H1 (cell line): ENCODE measurements at regions not wholly inside any gene's neighbourhood (a gene's known extent, or its start where the extent isn't known, plus 50 kb on each side); places are given as distances from the start of the nearest gene placed in this dataset.

Experiments used
- CBX8 ChIP-seq: fragments of 300-800, 300-1000 bp; sonication (generic); IDR thresholded peaks from 2 replicates; pipeline ENCODE4 v1.7.1; 2016; ENCODE audit warnings: low read depth, low read length, borderline replicate concordance
- CREB1 ChIP-seq: IDR thresholded peaks from 2 replicates; pipeline ENCODE4 v1.6.1; 2012; ENCODE audit warnings: inconsistent platforms
- EGR1 ChIP-seq: IDR thresholded peaks from 2 replicates; pipeline ENCODE4 v1.6.1; 2011; ENCODE audit warnings: low read depth, low read length, borderline replicate concordance
- GABPA ChIP-seq: IDR thresholded peaks from 2 replicates; pipeline ENCODE4 v1.6.1; 2011; ENCODE audit warnings: mild to moderate bottlenecking, low read length, moderate library complexity, borderline replicate concordance; ENCODE audit not compliant: insufficient read depth
- HDAC6 ChIP-seq: IDR thresholded peaks from one replicate; pipeline ENCODE4 v1.7.1; 2012; ENCODE audit warnings: low read depth, mild to moderate bottlenecking, inconsistent platforms, low read length, moderate library complexity
- NANOG ChIP-seq: IDR thresholded peaks from 2 replicates; pipeline ENCODE4 v1.6.1; 2011; ENCODE audit warnings: low read length, low read depth, mild to moderate bottlenecking, inconsistent platforms; ENCODE audit not compliant: insufficient read depth, poor library complexity, severe bottlenecking
- RAD21 ChIP-seq, 2 experiments: IDR thresholded peaks in 1 of 2; conservative IDR thresholded peaks in 1 of 2; 2 replicates each; pipeline ENCODE4 v1.6.1; 2011; ENCODE audit warnings: low read depth in 2 of 2, low read length in 2 of 2, improper control_type of control experiment in 1 of 2, inconsistent platforms in 1 of 2, mild to moderate bottlenecking in 1 of 2, moderate library complexity in 1 of 2
- SUZ12 ChIP-seq: fragments of 200-600 bp; sonication (generic); IDR thresholded peaks from 2 replicates; pipeline ENCODE4 v1.6.1; 2012; ENCODE audit warnings: mild to moderate bottlenecking, inconsistent platforms, low read length, moderate library complexity, mixed read lengths
- YY1 ChIP-seq: IDR thresholded peaks from 2 replicates; pipeline ENCODE4 v1.6.1; 2011; ENCODE audit warnings: low read depth, mild to moderate bottlenecking, low read length
- TF ChIP-seq, protein P1 (sequence below): fragments of 300-600 bp; sonication (generic); IDR thresholded peaks from 2 replicates; pipeline ENCODE4 v1.7.1; 2012; ENCODE audit warnings: low read length, moderate library complexity, mild to moderate bottlenecking, inconsistent platforms; ENCODE audit not compliant: insufficient replicate concordance
- TF ChIP-seq, protein P2 (sequence below): IDR thresholded peaks from 2 replicates; pipeline ENCODE4 v1.6.1; 2011; ENCODE audit warnings: low read length, improper control_type of control experiment

DNA sequence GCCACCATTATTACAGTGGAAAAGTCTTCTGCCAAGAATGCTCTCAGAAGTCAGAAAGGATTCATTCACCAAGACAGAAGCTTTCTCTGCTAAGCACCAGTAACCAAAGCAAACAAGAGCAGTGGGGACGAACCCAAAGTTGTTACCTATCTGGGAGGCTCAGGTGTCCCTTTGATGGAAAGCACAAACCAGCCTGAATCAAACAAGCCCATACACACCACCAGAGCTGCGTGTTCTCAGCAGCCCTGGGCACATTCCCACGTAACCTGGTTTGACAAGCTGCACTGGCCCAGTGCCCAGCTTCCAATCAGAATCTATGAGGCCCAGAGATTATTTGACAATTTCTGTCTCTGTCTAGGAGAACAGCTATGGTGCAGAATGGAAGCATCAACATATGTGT lies 252.6 kb downstream of the ACTL7B start (continued):
- TF ChIP-seq, protein P1, sequence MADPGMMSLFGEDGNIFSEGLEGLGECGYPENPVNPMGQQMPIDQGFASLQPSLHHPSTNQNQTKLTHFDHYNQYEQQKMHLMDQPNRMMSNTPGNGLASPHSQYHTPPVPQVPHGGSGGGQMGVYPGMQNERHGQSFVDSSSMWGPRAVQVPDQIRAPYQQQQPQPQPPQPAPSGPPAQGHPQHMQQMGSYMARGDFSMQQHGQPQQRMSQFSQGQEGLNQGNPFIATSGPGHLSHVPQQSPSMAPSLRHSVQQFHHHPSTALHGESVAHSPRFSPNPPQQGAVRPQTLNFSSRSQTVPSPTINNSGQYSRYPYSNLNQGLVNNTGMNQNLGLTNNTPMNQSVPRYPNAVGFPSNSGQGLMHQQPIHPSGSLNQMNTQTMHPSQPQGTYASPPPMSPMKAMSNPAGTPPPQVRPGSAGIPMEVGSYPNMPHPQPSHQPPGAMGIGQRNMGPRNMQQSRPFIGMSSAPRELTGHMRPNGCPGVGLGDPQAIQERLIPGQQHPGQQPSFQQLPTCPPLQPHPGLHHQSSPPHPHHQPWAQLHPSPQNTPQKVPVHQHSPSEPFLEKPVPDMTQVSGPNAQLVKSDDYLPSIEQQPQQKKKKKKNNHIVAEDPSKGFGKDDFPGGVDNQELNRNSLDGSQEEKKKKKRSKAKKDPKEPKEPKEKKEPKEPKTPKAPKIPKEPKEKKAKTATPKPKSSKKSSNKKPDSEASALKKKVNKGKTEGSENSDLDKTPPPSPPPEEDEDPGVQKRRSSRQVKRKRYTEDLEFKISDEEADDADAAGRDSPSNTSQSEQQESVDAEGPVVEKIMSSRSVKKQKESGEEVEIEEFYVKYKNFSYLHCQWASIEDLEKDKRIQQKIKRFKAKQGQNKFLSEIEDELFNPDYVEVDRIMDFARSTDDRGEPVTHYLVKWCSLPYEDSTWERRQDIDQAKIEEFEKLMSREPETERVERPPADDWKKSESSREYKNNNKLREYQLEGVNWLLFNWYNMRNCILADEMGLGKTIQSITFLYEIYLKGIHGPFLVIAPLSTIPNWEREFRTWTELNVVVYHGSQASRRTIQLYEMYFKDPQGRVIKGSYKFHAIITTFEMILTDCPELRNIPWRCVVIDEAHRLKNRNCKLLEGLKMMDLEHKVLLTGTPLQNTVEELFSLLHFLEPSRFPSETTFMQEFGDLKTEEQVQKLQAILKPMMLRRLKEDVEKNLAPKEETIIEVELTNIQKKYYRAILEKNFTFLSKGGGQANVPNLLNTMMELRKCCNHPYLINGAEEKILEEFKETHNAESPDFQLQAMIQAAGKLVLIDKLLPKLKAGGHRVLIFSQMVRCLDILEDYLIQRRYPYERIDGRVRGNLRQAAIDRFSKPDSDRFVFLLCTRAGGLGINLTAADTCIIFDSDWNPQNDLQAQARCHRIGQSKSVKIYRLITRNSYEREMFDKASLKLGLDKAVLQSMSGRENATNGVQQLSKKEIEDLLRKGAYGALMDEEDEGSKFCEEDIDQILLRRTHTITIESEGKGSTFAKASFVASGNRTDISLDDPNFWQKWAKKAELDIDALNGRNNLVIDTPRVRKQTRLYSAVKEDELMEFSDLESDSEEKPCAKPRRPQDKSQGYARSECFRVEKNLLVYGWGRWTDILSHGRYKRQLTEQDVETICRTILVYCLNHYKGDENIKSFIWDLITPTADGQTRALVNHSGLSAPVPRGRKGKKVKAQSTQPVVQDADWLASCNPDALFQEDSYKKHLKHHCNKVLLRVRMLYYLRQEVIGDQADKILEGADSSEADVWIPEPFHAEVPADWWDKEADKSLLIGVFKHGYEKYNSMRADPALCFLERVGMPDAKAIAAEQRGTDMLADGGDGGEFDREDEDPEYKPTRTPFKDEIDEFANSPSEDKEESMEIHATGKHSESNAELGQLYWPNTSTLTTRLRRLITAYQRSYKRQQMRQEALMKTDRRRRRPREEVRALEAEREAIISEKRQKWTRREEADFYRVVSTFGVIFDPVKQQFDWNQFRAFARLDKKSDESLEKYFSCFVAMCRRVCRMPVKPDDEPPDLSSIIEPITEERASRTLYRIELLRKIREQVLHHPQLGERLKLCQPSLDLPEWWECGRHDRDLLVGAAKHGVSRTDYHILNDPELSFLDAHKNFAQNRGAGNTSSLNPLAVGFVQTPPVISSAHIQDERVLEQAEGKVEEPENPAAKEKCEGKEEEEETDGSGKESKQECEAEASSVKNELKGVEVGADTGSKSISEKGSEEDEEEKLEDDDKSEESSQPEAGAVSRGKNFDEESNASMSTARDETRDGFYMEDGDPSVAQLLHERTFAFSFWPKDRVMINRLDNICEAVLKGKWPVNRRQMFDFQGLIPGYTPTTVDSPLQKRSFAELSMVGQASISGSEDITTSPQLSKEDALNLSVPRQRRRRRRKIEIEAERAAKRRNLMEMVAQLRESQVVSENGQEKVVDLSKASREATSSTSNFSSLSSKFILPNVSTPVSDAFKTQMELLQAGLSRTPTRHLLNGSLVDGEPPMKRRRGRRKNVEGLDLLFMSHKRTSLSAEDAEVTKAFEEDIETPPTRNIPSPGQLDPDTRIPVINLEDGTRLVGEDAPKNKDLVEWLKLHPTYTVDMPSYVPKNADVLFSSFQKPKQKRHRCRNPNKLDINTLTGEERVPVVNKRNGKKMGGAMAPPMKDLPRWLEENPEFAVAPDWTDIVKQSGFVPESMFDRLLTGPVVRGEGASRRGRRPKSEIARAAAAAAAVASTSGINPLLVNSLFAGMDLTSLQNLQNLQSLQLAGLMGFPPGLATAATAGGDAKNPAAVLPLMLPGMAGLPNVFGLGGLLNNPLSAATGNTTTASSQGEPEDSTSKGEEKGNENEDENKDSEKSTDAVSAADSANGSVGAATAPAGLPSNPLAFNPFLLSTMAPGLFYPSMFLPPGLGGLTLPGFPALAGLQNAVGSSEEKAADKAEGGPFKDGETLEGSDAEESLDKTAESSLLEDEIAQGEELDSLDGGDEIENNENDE: no peak
- no peak for TF ChIP-seq SUZ12
- TF ChIP-seq EGR1: no peak
- TF ChIP-seq CREB1: no peak
- TF ChIP-seq, protein P2, sequence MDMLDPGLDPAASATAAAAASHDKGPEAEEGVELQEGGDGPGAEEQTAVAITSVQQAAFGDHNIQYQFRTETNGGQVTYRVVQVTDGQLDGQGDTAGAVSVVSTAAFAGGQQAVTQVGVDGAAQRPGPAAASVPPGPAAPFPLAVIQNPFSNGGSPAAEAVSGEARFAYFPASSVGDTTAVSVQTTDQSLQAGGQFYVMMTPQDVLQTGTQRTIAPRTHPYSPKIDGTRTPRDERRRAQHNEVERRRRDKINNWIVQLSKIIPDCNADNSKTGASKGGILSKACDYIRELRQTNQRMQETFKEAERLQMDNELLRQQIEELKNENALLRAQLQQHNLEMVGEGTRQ: no peak
- TF ChIP-seq NANOG: no peak
- TF ChIP-seq CBX8: no peak
- no peak for TF ChIP-seq YY1
- no peak for TF ChIP-seq GABPA
- no peak for TF ChIP-seq RAD21 (IDR thresholded peaks at IDR 0.05 in 1 of 2, conservative IDR thresholded peaks at IDR 0.05 in 1 of 2; ENCODE audit: low read depth in 2 of 2, low read length in 2 of 2)
- TF ChIP-seq HDAC6: no peak
